Fibroblast of lung (primary cell): ENCODE measurements at regions not wholly inside any gene's neighbourhood (a gene's known extent, or its start where the extent isn't known, plus 50 kb on each side); places are given as distances from the start of the nearest gene placed in this dataset.

ENCODE experiments used
- CTCF ChIP-seq, 2 donors: IDR thresholded peaks in 1 of 2; conservative IDR thresholded peaks in 1 of 2; 1 replicate in 1 of 2; 2 replicates in 1 of 2; pipeline ENCODE4 v1.5.1; 2011 to 2012; ENCODE audit warnings: low read length in 2 of 2, control low read depth in 1 of 2, inconsistent platforms in 1 of 2, low read depth in 1 of 2, mild to moderate bottlenecking in 1 of 2
- EZH2 ChIP-seq: IDR thresholded peaks from 2 replicates; pipeline ENCODE4 v1.5.1; 2012; ENCODE audit warnings: low read length, control low read depth, mild to moderate bottlenecking; ENCODE audit errors: missing control alignments

- TF ChIP-seq CTCF (conservative IDR thresholded peaks at IDR 0.05 in 1 of 2, IDR thresholded peaks at IDR 0.05 in 1 of 2; ENCODE audit: low read depth in 1 of 2, low read length in 2 of 2) (no peak), EZH2 (no peak)
Measured at GRCh38 chr21:28111151-28111619, 881.5 kb downstream of the LTN1 start.
